GM12878 (cell line): ENCODE measurements at regions not wholly inside any gene's neighbourhood (a gene's known extent, or its start where the extent isn't known, plus 50 kb on each side); places are given as distances from the start of the nearest gene placed in this dataset.

Experiments
- ATAC-seq: fragments of 200-7000 bp; cut with Tn5 transposase; 3 replicates; pipeline ENCODE4 v1.9.1; 2020; ENCODE audit warnings: mild to moderate bottlenecking, moderate library complexity
- BruUV-seq: library from RNA; stranded (reverse); fragments of 400-500 nt; replicated peaks from 2 replicates; lab custom pipeline; 2021; lab: Mats Ljungman, UMichigan
- CTCF ChIA-PET: fragments of 300-600 bp; sonication (Branson Sonifier 250); formaldehyde crosslinking; extraction: SDS; loops from one replicate; lab custom pipeline; 2021; ENCODE audit warnings: inconsistent platforms; lab: Yijun Ruan, JAX
- POLR2A ChIA-PET: fragments of 350-600 bp; formaldehyde crosslinking; extraction: SDS; loops from one replicate; lab custom pipeline; 2021; ENCODE audit warnings: inconsistent platforms; lab: Charles Lee
- RAD21 ChIA-PET: fragments of 300-600 bp; sonication (Branson Sonifier 250); formaldehyde crosslinking; loops from one replicate; lab custom pipeline; 2023; ENCODE audit warnings: antibody characterized with exemption; ENCODE audit not compliant: unreplicated experiment; lab: Charles Lee
- SMC1A ChIA-PET: fragments of 300-600 bp; sonication (Branson Sonifier 250); formaldehyde crosslinking; loops from one replicate; lab custom pipeline; 2023; ENCODE audit not compliant: unreplicated experiment, uncharacterized antibody; lab: Charles Lee
- DNase-seq: peaks from one replicate; pipeline ENCODE4 v3.0.0-alpha.2; 2011; ENCODE audit warnings: low read depth, low spot score
- FAIRE-seq: peaks from 3 replicates; lab custom pipeline; 2011; peaks lifted over from hg19 to GRCh38; lab: Jason Lieb, UNC
- H2AFZ ChIP-seq: 2 replicates; pipeline ENCODE4 v1.6.0; 2011; ENCODE audit warnings: low read depth, low read length, control low read depth; ENCODE audit not compliant: control insufficient read depth
- H3K27ac ChIP-seq: 2 replicates; pipeline ENCODE4 v1.5.1; 2011; ENCODE audit warnings: control low read depth; ENCODE audit not compliant: control insufficient read depth, insufficient read depth
- H3K27me3 ChIP-seq, 2 experiments: replicated peaks in 1 of 2; 2 replicates each; pipeline versions ENCODE4 v1.6.0 to v1.6.1; 2011; ENCODE audit warnings: low read length in 1 of 2; ENCODE audit not compliant: control insufficient read depth in 2 of 2, insufficient read depth in 2 of 2
- H3K36me3 ChIP-seq, 2 experiments: 2 replicates each; pipeline ENCODE4 v1.5.1; 2011; ENCODE audit warnings: low read length in 1 of 2; ENCODE audit not compliant: control insufficient read depth in 2 of 2, insufficient read depth in 2 of 2
- H3K4me1 ChIP-seq: 2 replicates; pipeline ENCODE4 v1.6.1; 2011; ENCODE audit warnings: mild to moderate bottlenecking, low read length, moderate library complexity, mixed read lengths; ENCODE audit not compliant: control insufficient read depth, insufficient read depth
- H3K4me2 ChIP-seq: 2 replicates; pipeline ENCODE4 v1.6.0; 2011; ENCODE audit warnings: control low read depth; ENCODE audit not compliant: control insufficient read depth, insufficient read depth
- H3K4me3 ChIP-seq: fragments of 200-600 bp; sonication (generic); 2 replicates; pipeline ENCODE4 v1.5.1; 2016
- H3K79me2 ChIP-seq: 2 replicates; pipeline ENCODE4 v1.6.0; 2011; ENCODE audit warnings: low read length; ENCODE audit not compliant: control insufficient read depth, insufficient read depth
- H3K9ac ChIP-seq: 2 replicates; pipeline ENCODE4 v1.8.0; 2011; ENCODE audit warnings: low read length, control low read depth, mixed read lengths; ENCODE audit not compliant: control insufficient read depth, insufficient read depth
- H3K9me3 ChIP-seq: replicated peaks from 3 replicates; pipeline ENCODE4 v1.5.1; 2011; ENCODE audit warnings: mild to moderate bottlenecking, low read length; ENCODE audit not compliant: control insufficient read depth, insufficient read depth
- H4K20me1 ChIP-seq: 2 replicates; pipeline ENCODE4 v1.6.0; 2011; ENCODE audit not compliant: control insufficient read depth, insufficient read depth
- BMI1 ChIP-seq: fragments of 450-650 bp; IDR thresholded peaks from 2 replicates; pipeline ENCODE4 v1.6.1; 2016; ENCODE audit warnings: mild to moderate bottlenecking, moderate library complexity, borderline replicate concordance
- CHD1 ChIP-seq: IDR thresholded peaks from 2 replicates; pipeline ENCODE4 v1.6.1; 2012; ENCODE audit warnings: low read depth, low read length, improper control_type of control experiment
- HDAC6 ChIP-seq: fragments of 200-600 bp; sonication (generic); IDR thresholded peaks from one replicate; pipeline ENCODE4 v1.8.0; 2017; ENCODE audit warnings: antibody characterized with exemption; ENCODE audit not compliant: unreplicated experiment
- IKZF1 ChIP-seq: fragments of 450-650 bp; conservative IDR thresholded peaks from 2 replicates; pipeline ENCODE4 v1.6.1; 2017; ENCODE audit warnings: antibody characterized with exemption, mild to moderate bottlenecking
- IKZF2 ChIP-seq, 2 experiments: fragments of 450-650 bp; IDR thresholded peaks; 2 replicates each; pipeline ENCODE4 v1.6.1; 2017; ENCODE audit warnings: mild to moderate bottlenecking in 2 of 2, moderate library complexity in 2 of 2
- JUND ChIP-seq: IDR thresholded peaks from 2 replicates; pipeline ENCODE4 v1.6.1; 2012; ENCODE audit warnings: low read depth, mild to moderate bottlenecking, low read length, improper control_type of control experiment, moderate library complexity
- MAX ChIP-seq: IDR thresholded peaks from 2 replicates; pipeline ENCODE4 v1.6.1; 2012; ENCODE audit warnings: low read depth, low read length, improper control_type of control experiment
- PAX5 ChIP-seq: IDR thresholded peaks from 2 replicates; pipeline ENCODE4 v1.6.1; 2011; ENCODE audit warnings: low read depth, low read length, borderline replicate concordance
- TBL1XR1 ChIP-seq: IDR thresholded peaks from 2 replicates; pipeline ENCODE4 v1.6.1; 2012; ENCODE audit warnings: low read depth, low read length, improper control_type of control experiment
- ZBTB11 ChIP-seq: fragments of 450-650 bp; formaldehyde crosslinking; IDR thresholded peaks from 2 replicates; pipeline ENCODE4 v1.5.0; 2022; ENCODE audit warnings: mild to moderate bottlenecking, missing genetic modification characterization
- WGBS: methylation state at CpG from one replicate; pipeline ENCODE4 v1.1.6; 2016; ENCODE audit warnings: low lambda C conversion rate; ENCODE audit not compliant: insufficient replicate concordance, insufficient coverage; ENCODE audit errors: missing lambda C conversion rate; 5-methylcytosine and 5-hydroxymethylcytosine counted together
- in situ Hi-C: fragments of 300-500 bp; cut with MboI; formaldehyde crosslinking; loops from 9 replicates; pipeline ENCODE4 v1.14.3; 2018; ENCODE audit warnings: mixed read lengths
- intact Hi-C: fragments of 100-400 bp; cut with micrococcal nuclease; formaldehyde crosslinking; loops from one replicate; pipeline ENCODE4 v1.14.2; 2022; ENCODE audit not compliant: unreplicated experiment

GRCh38 chr3:21902956-21903355, 151.9 kb upstream of the ZNF385D start:
- intact Hi-C loops, result no loop called here
- Histone ChIP-seq H4K20me1 (no peaks in the 10 kb centered on the region), H3K4me1 (no peaks in the 10 kb centered on the region), H2AFZ (no peak overlapping the region), H3K27me3 (no peaks in the 10 kb centered on the region), H3K27ac (no peak overlapping the region), H3K4me3 (no peak overlapping the region)
- ChIA-PET CTCF (no interaction called here), RAD21 (no interaction called here)
- no TSS peak for BruUV-seq
- no peak for ATAC-seq
- no peak for TF ChIP-seq PAX5
- no peak for TF ChIP-seq IKZF2 (IDR thresholded peaks at IDR 0.05)
- TF ChIP-seq ZBTB11 (CRISPR knock-in tag), result no peak
- TF ChIP-seq BMI1, result no peak
- no peak for TF ChIP-seq MAX
- TF ChIP-seq TBL1XR1, result no peak
- no peak for TF ChIP-seq CHD1
- no peak for TF ChIP-seq HDAC6
- TF ChIP-seq IKZF1, result no peak
- TF ChIP-seq JUND, result no peak
- TF ChIP-seq, all 136 proteins: peak for 0
- Histone ChIP-seq H3K9me3 (no peaks in the 10 kb centered on the region), H3K9ac (no peak overlapping the region), H3K4me2 (no peak overlapping the region), H3K79me2 (no peaks in the 10 kb centered on the region), H3K36me3 (no peaks in the 10 kb centered on the region)
- 51% methylated on average over 4 of the region's 4 CpGs for WGBS
- ChIA-PET SMC1A (interaction anchor here (1.3 kb wide), 1 partner anchor 8 kb away, joined by 4 read pairs; no protein-coding TSS in a partner anchor), POLR2A (no interaction called here)
- FAIRE-seq (no peak), DNase-seq (no peak)
- in situ Hi-C loops, result no loop called here
